ENCODE measurements at regions not wholly inside any gene's neighbourhood (a gene's known extent, or its start where the extent isn't known, plus 50 kb on each side); places are given as distances from the start of the nearest gene placed in this dataset.

DNA sequence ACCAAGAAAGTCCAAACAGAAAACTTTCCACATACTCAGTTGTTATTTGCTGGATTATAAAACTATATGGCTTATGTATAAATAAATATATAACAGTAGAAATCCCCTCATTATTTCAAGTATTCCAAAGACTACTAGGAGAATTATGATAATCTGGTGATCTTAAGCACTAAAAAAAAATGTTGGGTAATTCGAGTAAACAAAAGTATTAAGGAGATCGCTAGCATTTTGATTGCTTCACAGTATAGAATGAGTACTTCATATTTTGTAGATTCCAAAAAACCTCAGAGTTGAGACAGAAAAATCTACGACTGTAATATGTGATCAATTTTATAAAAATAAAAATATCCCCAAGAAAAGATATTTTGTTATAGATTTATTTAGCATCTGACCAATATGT, 236.4 kb upstream of the TENT5A start:
- H3K27me3 ChIP-seq (replicated peaks in 2 of 5; ENCODE audit: control insufficient read depth in 4 of 5, insufficient read depth in 5 of 5, low read length in 4 of 5), result no peaks in the 10 kb centered on the region
- no peaks in the 10 kb centered on the region for H3K4me1 ChIP-seq (ENCODE audit: control extremely low read depth in 1 of 4, control insufficient read depth in 4 of 4, insufficient read depth in 4 of 4, low read length in 3 of 4)
- no CpG with 5 or more reads among the region's 3 CpGs for WGBS (ENCODE audit: insufficient coverage)
- ChIA-PET CTCF (no interaction called here), POLR2A (no interaction called here)
- no peak overlapping the region for H3K27ac ChIP-seq (ENCODE audit: insufficient read depth in 1 of 2, low read depth in 1 of 2, low read length in 2 of 2, poor library complexity in 1 of 2, severe bottlenecking in 2 of 2)
- no peaks in the 10 kb centered on the region for H3K36me3 ChIP-seq (ENCODE audit: control insufficient read depth in 4 of 4, insufficient read depth in 4 of 4, low read length in 3 of 4)
- H3K9me3 ChIP-seq (ENCODE audit: control extremely low read depth in 1 of 5, control insufficient read depth in 4 of 5, insufficient read depth in 2 of 5, low read depth in 1 of 5, low read length in 4 of 5), result no peaks in the 10 kb centered on the region
- no peak overlapping the region for H3K4me3 ChIP-seq (ENCODE audit: control insufficient read depth in 1 of 7, extremely low read depth in 1 of 7, insufficient read depth in 4 of 7, low read depth in 2 of 7, low read length in 6 of 7)
- no peak for DNase-seq

DNA sequence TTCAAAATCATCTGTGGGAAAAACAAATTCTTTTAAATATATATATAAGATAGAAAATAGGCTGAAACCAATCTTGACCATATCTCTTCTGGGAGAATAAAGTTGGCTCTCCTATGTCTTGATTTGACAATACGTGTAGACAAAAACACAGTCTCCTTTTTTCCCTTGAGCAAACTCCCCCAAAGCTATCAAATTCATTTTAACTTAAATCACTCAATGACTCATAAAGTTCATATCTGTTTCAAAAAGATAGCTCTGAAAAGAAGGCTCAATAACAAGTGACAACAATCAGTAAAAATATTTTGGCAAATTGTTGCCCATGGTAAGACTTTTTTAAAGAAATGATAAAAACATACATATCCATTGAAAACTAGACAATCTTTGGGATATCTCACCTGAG, 236.0 kb upstream of the TENT5A start:
- no peak overlapping the region for H3K4me3 ChIP-seq (ENCODE audit: control insufficient read depth in 1 of 7, extremely low read depth in 1 of 7, insufficient read depth in 4 of 7, low read depth in 2 of 7, low read length in 6 of 7)
- DNase-seq, result no peak
- POLR2A ChIA-PET, result no interaction called here
- no peaks in the 10 kb centered on the region for H3K36me3 ChIP-seq (ENCODE audit: control insufficient read depth in 4 of 4, insufficient read depth in 4 of 4, low read length in 3 of 4)
- CTCF ChIA-PET, result no interaction called here
- H3K9me3 ChIP-seq (ENCODE audit: control extremely low read depth in 1 of 5, control insufficient read depth in 4 of 5, insufficient read depth in 2 of 5, low read depth in 1 of 5, low read length in 4 of 5), result no peaks in the 10 kb centered on the region
- H3K27me3 ChIP-seq (replicated peaks in 2 of 5; ENCODE audit: control insufficient read depth in 4 of 5, insufficient read depth in 5 of 5, low read length in 4 of 5), result no peaks in the 10 kb centered on the region
- H3K4me1 ChIP-seq (ENCODE audit: control extremely low read depth in 1 of 4, control insufficient read depth in 4 of 4, insufficient read depth in 4 of 4, low read length in 3 of 4), result no peaks in the 10 kb centered on the region
- no peak overlapping the region for H3K27ac ChIP-seq (ENCODE audit: insufficient read depth in 1 of 2, low read depth in 1 of 2, low read length in 2 of 2, poor library complexity in 1 of 2, severe bottlenecking in 2 of 2)
- no CpG with 5 or more reads among the region's 1 CpG for WGBS (ENCODE audit: insufficient coverage)

DNA sequence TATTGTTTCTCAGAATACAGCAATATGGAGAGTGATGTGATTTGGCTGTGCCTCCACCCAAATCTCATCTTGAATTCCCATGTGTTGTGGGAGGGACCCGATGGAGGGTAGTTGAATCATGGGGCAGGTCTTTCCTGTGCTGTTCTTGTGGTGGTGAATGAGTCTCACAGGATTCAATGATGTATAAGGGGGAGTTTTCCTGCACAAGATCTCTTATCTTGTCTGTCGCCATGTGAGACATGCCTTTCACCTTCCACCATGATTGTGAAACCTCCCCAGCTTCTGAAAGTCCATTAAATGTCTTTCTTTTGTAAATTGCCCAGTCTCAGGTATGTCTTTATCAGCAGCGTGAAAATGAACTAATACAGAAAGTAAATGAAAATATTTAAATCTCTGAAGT, 234.8 kb upstream of the TENT5A start:
- no peak overlapping the region for H3K27ac ChIP-seq (ENCODE audit: insufficient read depth in 1 of 2, low read depth in 1 of 2, low read length in 2 of 2, poor library complexity in 1 of 2, severe bottlenecking in 2 of 2)
- no peaks in the 10 kb centered on the region for H3K27me3 ChIP-seq (replicated peaks in 2 of 5; ENCODE audit: control insufficient read depth in 4 of 5, insufficient read depth in 5 of 5, low read length in 4 of 5)
- ChIA-PET CTCF (no interaction called here), POLR2A (no interaction called here)
- no CpG with 5 or more reads among the region's 3 CpGs for WGBS (ENCODE audit: insufficient coverage)
- no peak overlapping the region for H3K4me3 ChIP-seq (ENCODE audit: control insufficient read depth in 1 of 7, extremely low read depth in 1 of 7, insufficient read depth in 4 of 7, low read depth in 2 of 7, low read length in 6 of 7)
- H3K4me1 ChIP-seq (ENCODE audit: control extremely low read depth in 1 of 4, control insufficient read depth in 4 of 4, insufficient read depth in 4 of 4, low read length in 3 of 4), result no peaks in the 10 kb centered on the region
- no peaks in the 10 kb centered on the region for H3K9me3 ChIP-seq (ENCODE audit: control extremely low read depth in 1 of 5, control insufficient read depth in 4 of 5, insufficient read depth in 2 of 5, low read depth in 1 of 5, low read length in 4 of 5)
- DNase-seq, result no peak
- H3K36me3 ChIP-seq (ENCODE audit: control insufficient read depth in 4 of 4, insufficient read depth in 4 of 4, low read length in 3 of 4), result no peaks in the 10 kb centered on the region

DNA sequence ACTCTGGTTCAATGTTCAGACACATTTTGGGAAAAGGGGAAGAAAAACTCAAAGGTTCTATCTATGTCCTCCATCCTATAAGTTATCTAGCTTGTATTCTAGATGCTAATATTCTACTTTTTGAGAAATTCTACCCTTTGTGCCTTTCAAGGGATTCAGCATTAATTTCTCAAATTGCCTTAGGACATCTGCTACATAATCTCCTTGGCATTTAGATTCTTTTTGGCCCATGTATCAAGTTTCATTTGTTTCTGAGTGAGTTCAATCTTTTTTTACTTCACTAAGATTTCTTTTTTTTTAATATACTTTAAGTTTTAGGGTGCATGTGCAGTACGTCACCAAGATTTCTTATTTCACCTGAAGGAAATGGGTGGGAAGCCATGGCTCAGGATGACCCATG, 232.7 kb upstream of the TENT5A start:
- ChIA-PET POLR2A (interaction anchor here (0.6 kb wide), 1 partner anchor 1083 kb away, joined by 3 read pairs; no protein-coding TSS in a partner anchor), CTCF (interaction anchor here (0.9 kb wide), 1 partner anchor 20 kb away, joined by 3 read pairs; no protein-coding TSS in a partner anchor)
- Histone ChIP-seq H3K36me3 (ENCODE audit: control insufficient read depth in 4 of 4, insufficient read depth in 4 of 4, low read length in 3 of 4) (no peaks in the 10 kb centered on the region), H3K9me3 (ENCODE audit: control extremely low read depth in 1 of 5, control insufficient read depth in 4 of 5, insufficient read depth in 2 of 5, low read depth in 1 of 5, low read length in 4 of 5) (no peaks in the 10 kb centered on the region), H3K4me1 (ENCODE audit: control extremely low read depth in 1 of 4, control insufficient read depth in 4 of 4, insufficient read depth in 4 of 4, low read length in 3 of 4) (no peaks in the 10 kb centered on the region), H3K4me3 (ENCODE audit: control insufficient read depth in 1 of 7, extremely low read depth in 1 of 7, insufficient read depth in 4 of 7, low read depth in 2 of 7, low read length in 6 of 7) (no peak overlapping the region), H3K27me3 (replicated peaks in 2 of 5; ENCODE audit: control insufficient read depth in 4 of 5, insufficient read depth in 5 of 5, low read length in 4 of 5) (no peaks in the 10 kb centered on the region), H3K27ac (ENCODE audit: insufficient read depth in 1 of 2, low read depth in 1 of 2, low read length in 2 of 2, poor library complexity in 1 of 2, severe bottlenecking in 2 of 2) (no peak overlapping the region)
- no CpG with 5 or more reads among the region's 1 CpG for WGBS (ENCODE audit: insufficient coverage)
- no peak for DNase-seq

DNA sequence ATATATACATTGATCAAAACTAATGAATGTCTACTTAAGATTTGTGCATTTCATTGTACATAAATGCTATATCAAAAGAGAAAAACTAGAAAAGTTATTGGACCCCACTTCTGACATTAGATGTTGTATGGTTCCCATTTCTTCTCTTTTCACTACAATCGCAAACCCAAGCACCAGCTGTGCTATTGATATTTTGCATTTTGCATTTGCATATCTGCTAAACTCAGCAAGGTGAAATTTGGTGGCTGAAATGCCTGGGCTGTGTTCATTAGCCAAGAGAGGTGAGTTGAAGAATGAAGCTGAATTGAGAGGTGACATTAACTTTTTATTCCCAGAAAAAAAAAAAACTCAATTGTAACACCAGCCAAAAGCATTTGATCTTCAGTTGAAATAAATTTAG, 232.1 kb upstream of the TENT5A start:
- DNase-seq, result no peak
- CTCF ChIA-PET, result no interaction called here

DNA sequence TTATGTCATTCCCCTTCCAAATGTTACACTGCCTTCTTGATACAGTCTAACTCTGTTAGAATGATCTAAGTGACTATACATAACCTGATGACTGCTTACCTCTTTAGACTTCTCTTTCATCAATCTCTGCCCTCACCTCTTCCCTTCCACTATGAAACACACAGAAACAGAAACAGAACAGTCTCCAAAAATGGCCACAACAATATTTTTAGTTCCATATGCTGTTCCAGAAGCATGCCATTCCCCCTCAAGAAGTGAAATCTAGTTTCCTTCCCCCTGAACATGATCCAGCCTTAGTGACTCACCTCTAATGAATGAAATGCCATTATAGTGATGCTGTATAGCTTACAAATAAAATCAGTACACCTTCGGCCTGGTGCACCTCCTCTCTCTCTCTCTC, 229.3 kb upstream of the TENT5A start:
- POLR2A ChIA-PET, result no interaction called here
- H3K9me3 ChIP-seq (ENCODE audit: control extremely low read depth in 1 of 5, control insufficient read depth in 4 of 5, insufficient read depth in 2 of 5, low read depth in 1 of 5, low read length in 4 of 5), result peaks cover 0 to 4% (median 0%) of the 10 kb centered on the region in 5 experiments
- no CpG with 5 or more reads among the region's 1 CpG for WGBS (ENCODE audit: insufficient coverage)
- peak overlapping the region in 1 of 2 experiments; percentile 22 for H3K27ac ChIP-seq (ENCODE audit: insufficient read depth in 1 of 2, low read depth in 1 of 2, low read length in 2 of 2, poor library complexity in 1 of 2, severe bottlenecking in 2 of 2)
- peak in 1 of 3 donors; percentile 18 for DNase-seq
- H3K4me3 ChIP-seq (ENCODE audit: control insufficient read depth in 1 of 7, extremely low read depth in 1 of 7, insufficient read depth in 4 of 7, low read depth in 2 of 7, low read length in 6 of 7), result no peak overlapping the region
- H3K27me3 ChIP-seq (replicated peaks in 2 of 5; ENCODE audit: control insufficient read depth in 4 of 5, insufficient read depth in 5 of 5, low read length in 4 of 5), result no peaks in the 10 kb centered on the region
- H3K36me3 ChIP-seq (ENCODE audit: control insufficient read depth in 4 of 4, insufficient read depth in 4 of 4, low read length in 3 of 4), result no peaks in the 10 kb centered on the region
- CTCF ChIA-PET, result interaction anchor here (0.8 kb wide), 1 partner anchor 13 kb away, joined by 3 read pairs; no protein-coding TSS in a partner anchor
- no peaks in the 10 kb centered on the region for H3K4me1 ChIP-seq (ENCODE audit: control extremely low read depth in 1 of 4, control insufficient read depth in 4 of 4, insufficient read depth in 4 of 4, low read length in 3 of 4)

More for the DNA sequence above, 232.1 kb upstream of the TENT5A start:
- no peaks in the 10 kb centered on the region for H3K36me3 ChIP-seq (ENCODE audit: control insufficient read depth in 4 of 4, insufficient read depth in 4 of 4, low read length in 3 of 4)
- POLR2A ChIA-PET, result interaction anchor here (0.6 kb wide), 1 partner anchor 1082 kb away, joined by 3 read pairs; no protein-coding TSS in a partner anchor
- no CpG with 5 or more reads among the region's 1 CpG for WGBS (ENCODE audit: insufficient coverage)
- no peak overlapping the region for H3K27ac ChIP-seq (ENCODE audit: insufficient read depth in 1 of 2, low read depth in 1 of 2, low read length in 2 of 2, poor library complexity in 1 of 2, severe bottlenecking in 2 of 2)
- peaks cover 0 to 4% (median 0%) of the 10 kb centered on the region in 5 experiments for H3K9me3 ChIP-seq (ENCODE audit: control extremely low read depth in 1 of 5, control insufficient read depth in 4 of 5, insufficient read depth in 2 of 5, low read depth in 1 of 5, low read length in 4 of 5)
- H3K4me1 ChIP-seq (ENCODE audit: control extremely low read depth in 1 of 4, control insufficient read depth in 4 of 4, insufficient read depth in 4 of 4, low read length in 3 of 4), result no peaks in the 10 kb centered on the region
- no peak overlapping the region for H3K4me3 ChIP-seq (ENCODE audit: control insufficient read depth in 1 of 7, extremely low read depth in 1 of 7, insufficient read depth in 4 of 7, low read depth in 2 of 7, low read length in 6 of 7)
- no peaks in the 10 kb centered on the region for H3K27me3 ChIP-seq (replicated peaks in 2 of 5; ENCODE audit: control insufficient read depth in 4 of 5, insufficient read depth in 5 of 5, low read length in 4 of 5)

DNA sequence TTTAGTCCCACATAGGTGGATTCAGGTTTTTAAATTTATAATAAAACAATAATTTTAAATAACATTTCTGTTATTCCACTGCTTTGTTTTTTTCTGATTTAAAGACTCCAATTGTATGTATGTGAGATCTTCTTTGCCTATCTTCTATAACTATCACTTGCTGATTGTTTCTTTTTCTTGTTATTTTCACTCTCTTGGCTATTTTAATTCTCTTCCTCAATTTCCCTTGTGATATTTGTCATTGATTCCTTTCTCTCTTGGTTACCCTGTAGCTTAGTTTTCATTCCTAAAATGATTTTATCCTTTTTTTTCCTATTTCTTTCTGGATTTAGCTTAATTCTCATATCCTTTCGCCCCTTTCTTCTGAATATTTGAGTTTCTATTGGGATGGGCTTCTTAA, 227.3 kb upstream of the TENT5A start:
- H3K4me1 ChIP-seq (ENCODE audit: control extremely low read depth in 1 of 4, control insufficient read depth in 4 of 4, insufficient read depth in 4 of 4, low read length in 3 of 4), result no peaks in the 10 kb centered on the region
- no peaks in the 10 kb centered on the region for H3K36me3 ChIP-seq (ENCODE audit: control insufficient read depth in 4 of 4, insufficient read depth in 4 of 4, low read length in 3 of 4)
- peak in 2 of 3 donors; percentile 30 to 43 for DNase-seq
- peaks cover 0 to 4% (median 0%) of the 10 kb centered on the region in 5 experiments for H3K9me3 ChIP-seq (ENCODE audit: control extremely low read depth in 1 of 5, control insufficient read depth in 4 of 5, insufficient read depth in 2 of 5, low read depth in 1 of 5, low read length in 4 of 5)
- POLR2A ChIA-PET, result interaction anchor here (0.7 kb wide), 1 partner anchor 65 kb away, joined by 3 read pairs; no protein-coding TSS in a partner anchor
- CTCF ChIA-PET, result interaction anchor here (1.6 kb wide), 1 partner anchor 21 kb away, joined by 3 read pairs; no protein-coding TSS in a partner anchor
- WGBS (ENCODE audit: insufficient coverage), result no CpG with 5 or more reads among the region's 1 CpG
- H3K4me3 ChIP-seq (ENCODE audit: control insufficient read depth in 1 of 7, extremely low read depth in 1 of 7, insufficient read depth in 4 of 7, low read depth in 2 of 7, low read length in 6 of 7), result no peak overlapping the region
- no peaks in the 10 kb centered on the region for H3K27me3 ChIP-seq (replicated peaks in 2 of 5; ENCODE audit: control insufficient read depth in 4 of 5, insufficient read depth in 5 of 5, low read length in 4 of 5)
- H3K27ac ChIP-seq (ENCODE audit: insufficient read depth in 1 of 2, low read depth in 1 of 2, low read length in 2 of 2, poor library complexity in 1 of 2, severe bottlenecking in 2 of 2), result no peak overlapping the region

Data from common myeloid progenitor, CD34-positive (primary cell).